Smooth muscle cell (in vitro differentiated cells): ENCODE measurements at regions not wholly inside any gene's neighbourhood (a gene's known extent, or its start where the extent isn't known, plus 50 kb on each side); places are given as distances from the start of the nearest gene placed in this dataset.

Experiments used
- DNase-seq: peaks from one replicate; lab custom pipeline; 2025; ENCODE audit not compliant: unreplicated experiment; lab: John Stamatoyannopoulos, UW
- H2AFZ ChIP-seq: fragments of 200-600 bp; sonication (generic); 2 replicates; pipeline ENCODE4 v1.6.0; 2016; ENCODE audit warnings: antibody characterized with exemption, low read depth, mild to moderate bottlenecking
- H3F3A ChIP-seq: fragments of 200-600 bp; sonication (generic); 2 replicates; pipeline ENCODE4 v1.6.0; 2017; ENCODE audit warnings: antibody characterized with exemption, low read depth
- H3K27ac ChIP-seq: fragments of 200-600 bp; sonication (generic); 2 replicates; pipeline ENCODE4 v1.5.1; 2016; ENCODE audit warnings: low read depth, mild to moderate bottlenecking
- H3K27me3 ChIP-seq: fragments of 200-600 bp; sonication (generic); 2 replicates; pipeline ENCODE4 v1.6.1; 2016; ENCODE audit warnings: low read depth, mild to moderate bottlenecking
- H3K36me3 ChIP-seq: fragments of 200-600 bp; sonication (generic); 2 replicates; pipeline ENCODE4 v1.5.1; 2016; ENCODE audit warnings: low read depth
- H3K4me1 ChIP-seq: fragments of 200-600 bp; sonication (generic); 2 replicates; pipeline ENCODE4 v1.5.1; 2016; ENCODE audit warnings: low read depth
- H3K4me2 ChIP-seq: fragments of 200-600 bp; sonication (generic); 2 replicates; pipeline ENCODE4 v1.6.0; 2016; ENCODE audit warnings: mild to moderate bottlenecking
- H3K4me3 ChIP-seq: fragments of 200-600 bp; sonication (generic); 2 replicates; pipeline ENCODE4 v1.5.1; 2016; ENCODE audit warnings: mild to moderate bottlenecking
- H3K79me2 ChIP-seq: fragments of 200-600 bp; sonication (generic); 2 replicates; pipeline ENCODE4 v1.6.0; 2016; ENCODE audit warnings: low read depth, mild to moderate bottlenecking
- H3K9ac ChIP-seq: fragments of 200-600 bp; sonication (generic); 2 replicates; pipeline ENCODE4 v1.6.0; 2016; ENCODE audit warnings: low read depth
- H3K9me3 ChIP-seq: fragments of 200-600 bp; sonication (generic); replicated peaks from 2 replicates; pipeline ENCODE4 v1.5.1; 2016; ENCODE audit warnings: low read depth
- H4K20me1 ChIP-seq: fragments of 200-600 bp; sonication (generic); 2 replicates; pipeline ENCODE4 v1.6.0; 2016; ENCODE audit warnings: low read depth
- WGBS: methylation state at CpG from one replicate; pipeline ENCODE4 v1.1.7; 2016; ENCODE audit warnings: low lambda C conversion rate; 5-methylcytosine and 5-hydroxymethylcytosine counted together
- TF ChIP-seq, protein P1 (sequence below): fragments of 200-600 bp; sonication (generic); IDR thresholded peaks from 2 replicates; pipeline ENCODE4 v1.5.1; 2017; ENCODE audit warnings: borderline replicate concordance, mild to moderate bottlenecking, antibody characterized with exemption; ENCODE audit not compliant: insufficient read depth, poor library complexity, severe bottlenecking

- TF ChIP-seq, protein P1, sequence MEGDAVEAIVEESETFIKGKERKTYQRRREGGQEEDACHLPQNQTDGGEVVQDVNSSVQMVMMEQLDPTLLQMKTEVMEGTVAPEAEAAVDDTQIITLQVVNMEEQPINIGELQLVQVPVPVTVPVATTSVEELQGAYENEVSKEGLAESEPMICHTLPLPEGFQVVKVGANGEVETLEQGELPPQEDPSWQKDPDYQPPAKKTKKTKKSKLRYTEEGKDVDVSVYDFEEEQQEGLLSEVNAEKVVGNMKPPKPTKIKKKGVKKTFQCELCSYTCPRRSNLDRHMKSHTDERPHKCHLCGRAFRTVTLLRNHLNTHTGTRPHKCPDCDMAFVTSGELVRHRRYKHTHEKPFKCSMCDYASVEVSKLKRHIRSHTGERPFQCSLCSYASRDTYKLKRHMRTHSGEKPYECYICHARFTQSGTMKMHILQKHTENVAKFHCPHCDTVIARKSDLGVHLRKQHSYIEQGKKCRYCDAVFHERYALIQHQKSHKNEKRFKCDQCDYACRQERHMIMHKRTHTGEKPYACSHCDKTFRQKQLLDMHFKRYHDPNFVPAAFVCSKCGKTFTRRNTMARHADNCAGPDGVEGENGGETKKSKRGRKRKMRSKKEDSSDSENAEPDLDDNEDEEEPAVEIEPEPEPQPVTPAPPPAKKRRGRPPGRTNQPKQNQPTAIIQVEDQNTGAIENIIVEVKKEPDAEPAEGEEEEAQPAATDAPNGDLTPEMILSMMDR = no peak
- Histone ChIP-seq H3K9me3 (no peaks in the 10 kb centered on the region), H3F3A (no peaks in the 10 kb centered on the region), H4K20me1 (no peaks in the 10 kb centered on the region), H3K79me2 (no peaks in the 10 kb centered on the region), H3K4me2 (peak overlapping the region; percentile 31), H3K4me3 (no peak overlapping the region), H2AFZ (peak overlapping the region; percentile 9), H3K4me1 (peaks cover 8% of the 10 kb centered on the region), H3K27ac (peak overlapping the region; percentile 17), H3K27me3 (no peaks in the 10 kb centered on the region), H3K9ac (no peak overlapping the region), H3K36me3 (no peaks in the 10 kb centered on the region)
- DNase-seq = no peak
These were observed 62.6 kb upstream of the ST6GAL2 start for GRCh38 chr2:106948540-106948939.

- no peak overlapping the region for H3K9ac ChIP-seq
- no peak for DNase-seq
- WGBS = 46% methylated on average over 5 of the region's 5 CpGs
- H4K20me1 ChIP-seq = no peaks in the 10 kb centered on the region
- peaks cover 22% of the 10 kb centered on the region for H3F3A ChIP-seq
- no peaks in the 10 kb centered on the region for H3K36me3 ChIP-seq
- no peak overlapping the region for H3K4me3 ChIP-seq
- H2AFZ ChIP-seq = no peak overlapping the region
- TF ChIP-seq, protein P1 = no peak
- H3K79me2 ChIP-seq = no peaks in the 10 kb centered on the region
- H3K27me3 ChIP-seq = no peaks in the 10 kb centered on the region
- H3K27ac ChIP-seq = peak overlapping the region; percentile 99
- H3K4me2 ChIP-seq = peak overlapping the region; percentile 27
- H3K9me3 ChIP-seq = no peaks in the 10 kb centered on the region
- H3K4me1 ChIP-seq = peaks cover 32% of the 10 kb centered on the region
These were observed 67.3 kb upstream of the ST6GAL2 start for GRCh38 chr2:106953236-106953635.

DNA sequence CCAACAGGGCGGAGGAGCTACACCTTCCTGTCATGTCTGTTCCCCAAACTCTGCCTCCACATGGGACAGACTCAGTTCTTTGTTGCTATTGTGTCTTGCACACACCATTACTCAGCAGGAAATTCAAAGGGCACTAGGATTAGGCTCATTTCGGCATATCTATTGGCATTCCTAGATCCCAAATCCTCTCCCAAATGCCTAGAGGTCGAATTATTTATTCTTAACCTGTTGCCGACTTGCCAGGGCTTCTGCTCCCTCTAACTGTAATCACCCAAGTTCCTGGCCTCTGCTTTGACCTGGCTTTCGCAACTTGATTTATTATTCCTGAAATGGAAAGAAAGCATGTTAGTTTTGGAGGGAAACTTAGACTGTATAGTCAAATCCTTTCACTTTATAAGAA is 67.8 kb upstream of the ST6GAL2 start:
- TF ChIP-seq, protein P1 = no peak
- H2AFZ ChIP-seq = peak overlapping the region; percentile 37
- 56% methylated on average over 5 of the region's 5 CpGs for WGBS
- no peak for DNase-seq
- H3K36me3 ChIP-seq = no peaks in the 10 kb centered on the region
- H3K9me3 ChIP-seq = no peaks in the 10 kb centered on the region
- no peaks in the 10 kb centered on the region for H3K79me2 ChIP-seq
- peaks cover 22% of the 10 kb centered on the region for H3F3A ChIP-seq
- H3K4me3 ChIP-seq = no peak overlapping the region
- H3K4me2 ChIP-seq = peak overlapping the region; percentile 63
- peak overlapping the region; percentile 96 for H3K9ac ChIP-seq
- H3K27me3 ChIP-seq = no peaks in the 10 kb centered on the region
- H3K4me1 ChIP-seq = peaks cover 32% of the 10 kb centered on the region
- H4K20me1 ChIP-seq = no peaks in the 10 kb centered on the region
- H3K27ac ChIP-seq = peak overlapping the region; percentile 99

GRCh38 chr2:106954304-106954703 is 68.3 kb upstream of the ST6GAL2 start:
- TF ChIP-seq, protein P1 = no peak
- WGBS = 62% methylated on average over 3 of the region's 3 CpGs
- H3K79me2 ChIP-seq = no peaks in the 10 kb centered on the region
- peak overlapping the region; percentile 99 for H3K27ac ChIP-seq
- no peaks in the 10 kb centered on the region for H3K27me3 ChIP-seq
- no peak for DNase-seq
- H3K36me3 ChIP-seq = no peaks in the 10 kb centered on the region
- peak overlapping the region; percentile 37 for H2AFZ ChIP-seq
- H3K4me2 ChIP-seq = peak overlapping the region; percentile 63
- no peaks in the 10 kb centered on the region for H4K20me1 ChIP-seq
- H3K9ac ChIP-seq = peak overlapping the region; percentile 96
- no peaks in the 10 kb centered on the region for H3K9me3 ChIP-seq
- H3K4me1 ChIP-seq = peaks cover 32% of the 10 kb centered on the region
- no peak overlapping the region for H3K4me3 ChIP-seq
- H3F3A ChIP-seq = peaks cover 22% of the 10 kb centered on the region
